ENCODE measurements at regions not wholly inside any gene's neighbourhood (a gene's known extent, or its start where the extent isn't known, plus 50 kb on each side); places are given as distances from the start of the nearest gene placed in this dataset.

DNA sequence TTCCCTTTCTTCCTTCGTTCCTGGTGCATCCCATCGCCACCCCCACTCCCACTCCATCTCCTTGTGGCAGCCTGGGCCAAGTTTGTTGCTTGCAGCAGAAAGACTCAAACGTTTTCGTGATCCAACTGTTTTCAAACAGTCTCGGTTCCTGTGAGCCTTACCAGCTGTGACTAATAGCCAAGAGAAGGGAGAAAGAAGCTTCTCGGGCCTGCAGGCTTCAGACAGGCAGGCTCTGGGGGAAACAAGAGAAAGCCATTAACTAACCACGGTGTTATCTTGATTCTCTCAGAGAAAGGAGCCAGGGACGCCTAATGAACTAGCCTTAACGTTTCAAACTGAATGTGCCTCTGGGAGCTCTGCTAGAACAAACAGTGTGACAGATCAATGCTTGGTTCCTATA, 742.0 kb downstream of the NR2F2 start:
- Histone ChIP-seq H4K20me1 (ENCODE audit: insufficient read depth, low read length) (no peaks in the 10 kb centered on the region), H3K9me3 (replicated peaks; ENCODE audit: insufficient read depth, low read length) (no peaks in the 10 kb centered on the region), H3K9me2 (replicated peaks; ENCODE audit: insufficient read depth, low read length) (no peaks in the 10 kb centered on the region), H3K4me3 (ENCODE audit: low read length) (no peak overlapping the region), H3F3A (ENCODE audit: insufficient read depth, low read length) (no peaks in the 10 kb centered on the region), H3K4me2 (ENCODE audit: low read depth, low read length) (no peak overlapping the region), H2AFZ (ENCODE audit: low read length) (no peak overlapping the region), H3K27ac (ENCODE audit: low read length) (no peak overlapping the region), H3K27me3 (replicated peaks; ENCODE audit: insufficient read depth, low read length) (no peaks in the 10 kb centered on the region), H3K36me3 (replicated peaks; ENCODE audit: insufficient read depth, low read length) (no peaks in the 10 kb centered on the region), H3K4me1 (ENCODE audit: low read length) (no peaks in the 10 kb centered on the region), H3K79me2 (ENCODE audit: low read length) (no peaks in the 10 kb centered on the region), H3K9ac (ENCODE audit: low read length) (no peak overlapping the region)
- TF ChIP-seq, protein P1, sequence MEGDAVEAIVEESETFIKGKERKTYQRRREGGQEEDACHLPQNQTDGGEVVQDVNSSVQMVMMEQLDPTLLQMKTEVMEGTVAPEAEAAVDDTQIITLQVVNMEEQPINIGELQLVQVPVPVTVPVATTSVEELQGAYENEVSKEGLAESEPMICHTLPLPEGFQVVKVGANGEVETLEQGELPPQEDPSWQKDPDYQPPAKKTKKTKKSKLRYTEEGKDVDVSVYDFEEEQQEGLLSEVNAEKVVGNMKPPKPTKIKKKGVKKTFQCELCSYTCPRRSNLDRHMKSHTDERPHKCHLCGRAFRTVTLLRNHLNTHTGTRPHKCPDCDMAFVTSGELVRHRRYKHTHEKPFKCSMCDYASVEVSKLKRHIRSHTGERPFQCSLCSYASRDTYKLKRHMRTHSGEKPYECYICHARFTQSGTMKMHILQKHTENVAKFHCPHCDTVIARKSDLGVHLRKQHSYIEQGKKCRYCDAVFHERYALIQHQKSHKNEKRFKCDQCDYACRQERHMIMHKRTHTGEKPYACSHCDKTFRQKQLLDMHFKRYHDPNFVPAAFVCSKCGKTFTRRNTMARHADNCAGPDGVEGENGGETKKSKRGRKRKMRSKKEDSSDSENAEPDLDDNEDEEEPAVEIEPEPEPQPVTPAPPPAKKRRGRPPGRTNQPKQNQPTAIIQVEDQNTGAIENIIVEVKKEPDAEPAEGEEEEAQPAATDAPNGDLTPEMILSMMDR (IDR thresholded peaks at IDR 0.05; ENCODE audit: low read length) = no peak
- TF ChIP-seq EZH2 (optimal IDR thresholded peaks at IDR 0.05; ENCODE audit: low read depth, low read length) (no peak), EZH2phosphoT487 (IDR thresholded peaks at IDR 0.05; ENCODE audit: low read length) (no peak)
- no peak for DNase-seq

DNA sequence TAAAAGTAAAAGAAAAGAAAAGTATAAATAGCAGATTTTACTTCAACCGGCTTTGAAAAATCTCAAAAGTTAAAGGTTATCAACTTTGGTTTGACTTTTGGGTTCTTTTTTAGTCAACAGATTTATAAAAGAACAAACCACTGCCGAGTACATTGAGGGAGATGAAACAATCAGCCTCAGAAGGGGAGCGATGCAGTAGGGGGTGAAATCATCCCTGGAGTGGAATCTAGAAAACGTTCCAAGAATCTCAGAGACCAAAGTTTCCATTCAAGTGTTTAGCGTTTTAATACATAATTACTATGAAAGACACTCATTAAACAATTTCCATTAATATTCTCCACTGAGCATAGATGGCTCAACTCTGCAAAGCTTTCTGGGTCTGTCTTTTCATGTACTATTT, 745.5 kb downstream of the NR2F2 start:
- no peaks in the 10 kb centered on the region for H3K9me2 ChIP-seq (replicated peaks; ENCODE audit: insufficient read depth, low read length)
- H3K4me2 ChIP-seq (ENCODE audit: low read depth, low read length) = no peak overlapping the region
- no peak overlapping the region for H2AFZ ChIP-seq (ENCODE audit: low read length)
- TF ChIP-seq, protein P1 (IDR thresholded peaks at IDR 0.05; ENCODE audit: low read length) = no peak
- H4K20me1 ChIP-seq (ENCODE audit: insufficient read depth, low read length) = no peaks in the 10 kb centered on the region
- H3K9ac ChIP-seq (ENCODE audit: low read length) = no peak overlapping the region
- no peaks in the 10 kb centered on the region for H3K27me3 ChIP-seq (replicated peaks; ENCODE audit: insufficient read depth, low read length)
- H3K79me2 ChIP-seq (ENCODE audit: low read length) = no peaks in the 10 kb centered on the region
- H3K4me3 ChIP-seq (ENCODE audit: low read length) = no peak overlapping the region
- DNase-seq = no peak
- no peaks in the 10 kb centered on the region for H3K36me3 ChIP-seq (replicated peaks; ENCODE audit: insufficient read depth, low read length)
- H3K27ac ChIP-seq (ENCODE audit: low read length) = no peak overlapping the region
- H3F3A ChIP-seq (ENCODE audit: insufficient read depth, low read length) = no peaks in the 10 kb centered on the region
- no peaks in the 10 kb centered on the region for H3K4me1 ChIP-seq (ENCODE audit: low read length)
- H3K9me3 ChIP-seq (replicated peaks; ENCODE audit: insufficient read depth, low read length) = no peaks in the 10 kb centered on the region

DNA sequence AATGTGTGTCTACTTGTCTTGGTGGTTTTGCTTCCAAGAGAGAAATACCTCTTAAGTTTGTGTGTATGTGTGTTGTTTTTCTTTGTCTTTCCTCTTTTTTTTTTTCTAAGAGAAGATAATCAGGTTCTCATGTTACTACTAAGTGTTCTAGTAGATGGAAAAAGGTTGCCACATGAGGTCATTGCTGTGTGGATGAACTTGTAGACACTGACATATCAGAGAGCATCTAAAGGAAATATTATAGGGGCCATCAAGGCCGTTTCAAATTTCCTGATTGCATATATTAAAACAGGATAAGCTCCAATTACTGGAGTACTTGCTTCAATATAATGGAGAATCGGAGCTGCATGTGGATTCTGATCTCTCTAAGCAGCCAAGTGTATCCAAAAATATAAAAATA, 747.5 kb downstream of the NR2F2 start:
- no peaks in the 10 kb centered on the region for H3F3A ChIP-seq (ENCODE audit: insufficient read depth, low read length)
- no peaks in the 10 kb centered on the region for H3K4me1 ChIP-seq (ENCODE audit: low read length)
- no peaks in the 10 kb centered on the region for H3K9me3 ChIP-seq (replicated peaks; ENCODE audit: insufficient read depth, low read length)
- H4K20me1 ChIP-seq (ENCODE audit: insufficient read depth, low read length) = no peaks in the 10 kb centered on the region
- no peak overlapping the region for H2AFZ ChIP-seq (ENCODE audit: low read length)
- no peaks in the 10 kb centered on the region for H3K36me3 ChIP-seq (replicated peaks; ENCODE audit: insufficient read depth, low read length)
- DNase-seq = no peak
- H3K9me2 ChIP-seq (replicated peaks; ENCODE audit: insufficient read depth, low read length) = no peaks in the 10 kb centered on the region
- no peak overlapping the region for H3K27ac ChIP-seq (ENCODE audit: low read length)
- H3K79me2 ChIP-seq (ENCODE audit: low read length) = no peaks in the 10 kb centered on the region
- TF ChIP-seq, protein P1 (IDR thresholded peaks at IDR 0.05; ENCODE audit: low read length) = no peak
- TF ChIP-seq EZH2 (optimal IDR thresholded peaks at IDR 0.05; ENCODE audit: low read depth, low read length) (no peak), EZH2phosphoT487 (IDR thresholded peaks at IDR 0.05; ENCODE audit: low read length) (no peak)
- H3K4me3 ChIP-seq (ENCODE audit: low read length) = no peak overlapping the region
- no peaks in the 10 kb centered on the region for H3K27me3 ChIP-seq (replicated peaks; ENCODE audit: insufficient read depth, low read length)
- H3K9ac ChIP-seq (ENCODE audit: low read length) = no peak overlapping the region
- H3K4me2 ChIP-seq (ENCODE audit: low read depth, low read length) = no peak overlapping the region

DNA sequence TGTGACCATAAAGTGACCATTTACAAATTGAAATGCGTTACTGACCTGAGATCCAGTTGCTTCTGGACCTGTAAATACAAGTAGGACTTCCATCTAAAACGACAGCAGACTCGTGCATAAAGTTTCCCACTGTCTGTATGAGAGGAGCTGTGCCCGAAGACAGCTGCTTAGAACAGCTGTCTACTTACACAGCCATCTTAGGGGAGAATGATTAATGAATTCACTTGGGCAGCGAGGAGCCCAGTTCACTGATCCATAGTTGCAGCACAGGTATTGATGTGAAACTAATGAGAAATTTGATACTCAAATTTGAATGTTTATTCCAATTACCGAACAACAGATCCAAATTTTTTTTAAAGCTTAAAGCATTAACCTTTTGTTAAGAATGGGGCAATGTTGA, 748.1 kb downstream of the NR2F2 start:
- no peaks in the 10 kb centered on the region for H3K36me3 ChIP-seq (replicated peaks; ENCODE audit: insufficient read depth, low read length)
- no peaks in the 10 kb centered on the region for H4K20me1 ChIP-seq (ENCODE audit: insufficient read depth, low read length)
- H3K4me3 ChIP-seq (ENCODE audit: low read length) = no peak overlapping the region
- H3K9me3 ChIP-seq (replicated peaks; ENCODE audit: insufficient read depth, low read length) = no peaks in the 10 kb centered on the region
- H3K79me2 ChIP-seq (ENCODE audit: low read length) = no peaks in the 10 kb centered on the region
- H3K27ac ChIP-seq (ENCODE audit: low read length) = no peak overlapping the region
- no peaks in the 10 kb centered on the region for H3F3A ChIP-seq (ENCODE audit: insufficient read depth, low read length)
- H3K27me3 ChIP-seq (replicated peaks; ENCODE audit: insufficient read depth, low read length) = no peaks in the 10 kb centered on the region
- no peaks in the 10 kb centered on the region for H3K9me2 ChIP-seq (replicated peaks; ENCODE audit: insufficient read depth, low read length)
- H2AFZ ChIP-seq (ENCODE audit: low read length) = no peak overlapping the region
- no peak overlapping the region for H3K9ac ChIP-seq (ENCODE audit: low read length)
- no peaks in the 10 kb centered on the region for H3K4me1 ChIP-seq (ENCODE audit: low read length)
- TF ChIP-seq EZH2 (optimal IDR thresholded peaks at IDR 0.05; ENCODE audit: low read depth, low read length) = no peak
- H3K4me2 ChIP-seq (ENCODE audit: low read depth, low read length) = no peak overlapping the region
- no peak for DNase-seq

Measured in MM.1S (cell line).